ENCODE measurements at regions not wholly inside any gene's neighbourhood (a gene's known extent, or its start where the extent isn't known, plus 50 kb on each side); places are given as distances from the start of the nearest gene placed in this dataset.

GRCh38 chr7:34312624-34313023 is 345.4 kb upstream of the NPSR1 start:
- peaks cover 17% of the 10 kb centered on the region for H3K9me3 ChIP-seq (ENCODE audit: insufficient read depth, low read depth, low read length)
- no peak overlapping the region for H3K4me3 ChIP-seq (ENCODE audit: low read length)
- H3K4me1 ChIP-seq (ENCODE audit: insufficient read depth, low read length), result no peaks in the 10 kb centered on the region
- H3K9ac ChIP-seq (ENCODE audit: low read depth, low read length), result no peak overlapping the region
- no peak overlapping the region for H3K27ac ChIP-seq (ENCODE audit: low read length)
- H3K36me3 ChIP-seq (ENCODE audit: insufficient read depth, low read depth, low read length), result no peaks in the 10 kb centered on the region
- no peaks in the 10 kb centered on the region for H3K27me3 ChIP-seq (ENCODE audit: insufficient read depth, low read length)

GRCh38 chr7:34313289-34313688 is 344.7 kb upstream of the NPSR1 start:
- no peaks in the 10 kb centered on the region for H3K36me3 ChIP-seq (ENCODE audit: insufficient read depth, low read depth, low read length)
- H3K9ac ChIP-seq (ENCODE audit: low read depth, low read length), result no peak overlapping the region
- H3K4me1 ChIP-seq (ENCODE audit: insufficient read depth, low read length), result no peaks in the 10 kb centered on the region
- no peak overlapping the region for H3K4me3 ChIP-seq (ENCODE audit: low read length)
- H3K27me3 ChIP-seq (ENCODE audit: insufficient read depth, low read length), result no peaks in the 10 kb centered on the region
- H3K9me3 ChIP-seq (ENCODE audit: insufficient read depth, low read depth, low read length), result peaks cover 17% of the 10 kb centered on the region
- H3K27ac ChIP-seq (ENCODE audit: low read length), result no peak overlapping the region

GRCh38 chr7:34315032-34315431 is 343.0 kb upstream of the NPSR1 start:
- no peak overlapping the region for H3K27ac ChIP-seq (ENCODE audit: low read length)
- H3K27me3 ChIP-seq (ENCODE audit: insufficient read depth, low read length), result no peaks in the 10 kb centered on the region
- H3K36me3 ChIP-seq (ENCODE audit: insufficient read depth, low read depth, low read length), result no peaks in the 10 kb centered on the region
- peaks cover 17% of the 10 kb centered on the region for H3K9me3 ChIP-seq (ENCODE audit: insufficient read depth, low read depth, low read length)
- no peak overlapping the region for H3K9ac ChIP-seq (ENCODE audit: low read depth, low read length)
- no peak overlapping the region for H3K4me3 ChIP-seq (ENCODE audit: low read length)
- no peaks in the 10 kb centered on the region for H3K4me1 ChIP-seq (ENCODE audit: insufficient read depth, low read length)

DNA sequence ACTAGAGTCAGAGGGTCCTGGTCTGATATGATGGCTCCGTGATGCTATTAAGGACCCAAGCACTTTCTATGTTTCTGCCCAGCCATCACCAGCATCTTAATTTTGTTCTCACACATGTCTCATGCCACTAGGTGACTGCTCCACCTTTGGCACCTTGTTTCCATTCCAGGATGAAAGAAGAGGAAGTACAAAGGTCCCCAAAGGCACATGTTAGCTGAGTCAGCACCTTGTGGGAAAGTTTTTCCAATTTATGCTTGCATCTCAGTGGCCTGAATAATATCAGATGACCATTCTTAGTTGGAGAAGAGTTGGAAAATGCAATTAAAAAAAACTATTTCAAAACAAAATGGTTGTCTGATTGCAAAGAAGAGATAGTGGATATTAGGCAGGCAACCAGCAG is 341.0 kb upstream of the NPSR1 start:
- no peaks in the 10 kb centered on the region for H3K27me3 ChIP-seq (ENCODE audit: insufficient read depth, low read length)
- no peaks in the 10 kb centered on the region for H3K36me3 ChIP-seq (ENCODE audit: insufficient read depth, low read depth, low read length)
- H3K9me3 ChIP-seq (ENCODE audit: insufficient read depth, low read depth, low read length), result peaks cover 14% of the 10 kb centered on the region
- no peak overlapping the region for H3K4me3 ChIP-seq (ENCODE audit: low read length)
- H3K4me1 ChIP-seq (ENCODE audit: insufficient read depth, low read length), result no peaks in the 10 kb centered on the region
- H3K9ac ChIP-seq (ENCODE audit: low read depth, low read length), result no peak overlapping the region
- no peak overlapping the region for H3K27ac ChIP-seq (ENCODE audit: low read length)

DNA sequence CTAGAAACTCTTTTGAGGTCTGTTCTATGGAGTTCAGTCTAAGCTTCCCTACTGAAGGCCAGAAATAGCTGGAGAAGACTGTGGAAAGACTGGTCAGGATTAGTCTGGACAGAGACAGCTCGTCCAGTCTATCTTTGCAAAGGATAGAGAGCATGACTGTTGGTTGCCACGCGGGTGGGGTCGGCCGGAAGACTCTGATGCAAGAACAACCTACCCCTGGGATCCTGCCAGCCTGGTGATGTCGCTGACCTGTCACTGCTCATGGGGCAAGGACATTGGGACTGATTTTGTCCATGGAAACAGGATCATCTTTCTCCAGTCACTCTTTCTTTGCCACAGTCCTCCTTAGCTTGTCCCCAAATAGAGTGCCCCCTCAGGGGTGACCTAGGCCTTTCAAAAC is 337.6 kb upstream of the NPSR1 start:
- Histone ChIP-seq H3K9ac (ENCODE audit: low read depth, low read length) (no peak overlapping the region), H3K4me3 (ENCODE audit: low read length) (no peak overlapping the region), H3K9me3 (ENCODE audit: insufficient read depth, low read depth, low read length) (no peaks in the 10 kb centered on the region), H3K27me3 (ENCODE audit: insufficient read depth, low read length) (no peaks in the 10 kb centered on the region), H3K4me1 (ENCODE audit: insufficient read depth, low read length) (no peaks in the 10 kb centered on the region), H3K27ac (ENCODE audit: low read length) (no peak overlapping the region), H3K36me3 (ENCODE audit: insufficient read depth, low read depth, low read length) (no peaks in the 10 kb centered on the region)

- Histone ChIP-seq H3K27ac (ENCODE audit: low read length) (no peak overlapping the region), H3K27me3 (ENCODE audit: insufficient read depth, low read length) (no peaks in the 10 kb centered on the region), H3K36me3 (ENCODE audit: insufficient read depth, low read depth, low read length) (no peaks in the 10 kb centered on the region), H3K4me1 (ENCODE audit: insufficient read depth, low read length) (no peaks in the 10 kb centered on the region), H3K9me3 (ENCODE audit: insufficient read depth, low read depth, low read length) (no peaks in the 10 kb centered on the region), H3K9ac (ENCODE audit: low read depth, low read length) (no peak overlapping the region; the same call in 1 of the 2 replicates), H3K4me3 (ENCODE audit: low read length) (peak overlapping the region; percentile 64)
Measured at GRCh38 chr7:34320926-34321661, 336.9 kb upstream of the NPSR1 start.

DNA sequence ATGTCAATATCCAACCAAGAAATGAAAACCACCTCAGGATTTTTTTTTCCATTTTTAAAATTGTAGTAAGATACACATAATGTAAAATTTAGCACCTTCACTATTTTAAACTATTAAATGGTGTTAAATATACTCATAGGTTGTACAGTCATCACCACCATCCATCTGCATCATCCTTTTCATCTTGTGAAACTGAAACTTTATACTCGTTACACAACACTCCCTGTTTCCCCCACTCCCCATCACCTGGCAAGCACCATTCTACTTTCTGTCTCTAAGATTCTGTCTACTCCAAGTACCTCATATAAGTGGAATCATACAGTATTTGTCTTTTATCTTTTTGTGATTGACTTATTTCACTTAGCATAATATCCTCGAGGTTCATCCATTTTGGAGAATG is 335.2 kb upstream of the NPSR1 start:
- Histone ChIP-seq H3K9me3 (ENCODE audit: insufficient read depth, low read depth, low read length) (no peaks in the 10 kb centered on the region), H3K9ac (ENCODE audit: low read depth, low read length) (no peak overlapping the region), H3K27ac (ENCODE audit: low read length) (no peak overlapping the region), H3K36me3 (ENCODE audit: insufficient read depth, low read depth, low read length) (no peaks in the 10 kb centered on the region), H3K27me3 (ENCODE audit: insufficient read depth, low read length) (no peaks in the 10 kb centered on the region), H3K4me3 (ENCODE audit: low read length) (no peak overlapping the region), H3K4me1 (ENCODE audit: insufficient read depth, low read length) (no peaks in the 10 kb centered on the region)

- Histone ChIP-seq H3K27me3 (ENCODE audit: insufficient read depth, low read length) (no peaks in the 10 kb centered on the region), H3K4me3 (ENCODE audit: low read length) (no peak overlapping the region), H3K4me1 (ENCODE audit: insufficient read depth, low read length) (no peaks in the 10 kb centered on the region; the same call in 1 of the 2 replicates), H3K9ac (ENCODE audit: low read depth, low read length) (no peak overlapping the region), H3K9me3 (ENCODE audit: insufficient read depth, low read depth, low read length) (no peaks in the 10 kb centered on the region), H3K36me3 (ENCODE audit: insufficient read depth, low read depth, low read length) (no peaks in the 10 kb centered on the region), H3K27ac (ENCODE audit: low read length) (no peak overlapping the region)
Measured at GRCh38 chr7:34327681-34328080, 330.3 kb upstream of the NPSR1 start.

DNA sequence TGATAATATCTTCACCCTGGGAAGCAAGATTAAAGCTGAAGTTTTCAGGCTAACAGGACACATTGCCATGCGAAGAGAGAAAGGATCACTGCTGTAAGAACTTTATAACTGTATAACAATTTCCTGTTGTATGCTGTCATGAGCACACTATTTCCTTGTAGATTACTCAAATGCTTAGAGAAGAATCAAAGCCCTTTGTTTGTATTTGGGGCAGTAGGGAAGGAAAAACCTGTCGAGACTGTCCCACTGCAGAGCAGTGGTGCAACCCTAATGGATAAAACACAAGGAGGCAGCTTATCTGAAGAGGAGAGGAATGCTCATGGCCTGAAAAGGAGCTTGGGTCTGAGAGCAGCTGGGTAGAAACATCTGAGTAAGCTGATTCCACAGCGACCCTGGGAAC is 327.7 kb upstream of the NPSR1 start:
- Histone ChIP-seq H3K4me3 (ENCODE audit: low read length) (no peak overlapping the region), H3K27me3 (ENCODE audit: insufficient read depth, low read length) (no peaks in the 10 kb centered on the region), H3K4me1 (ENCODE audit: insufficient read depth, low read length) (no peaks in the 10 kb centered on the region; the same call in 1 of the 2 replicates)

GRCh38 chr7:34331102-34331501 is 326.9 kb upstream of the NPSR1 start:
- no peak overlapping the region for H3K4me3 ChIP-seq (ENCODE audit: low read length)
- no peak overlapping the region for H3K27ac ChIP-seq (ENCODE audit: low read length)
- H3K9ac ChIP-seq (ENCODE audit: low read depth, low read length), result no peak overlapping the region
- no peaks in the 10 kb centered on the region for H3K36me3 ChIP-seq (ENCODE audit: insufficient read depth, low read depth, low read length)
- no peaks in the 10 kb centered on the region; the same call in 1 of the 2 replicates for H3K4me1 ChIP-seq (ENCODE audit: insufficient read depth, low read length)
- no peaks in the 10 kb centered on the region for H3K9me3 ChIP-seq (ENCODE audit: insufficient read depth, low read depth, low read length)
- H3K27me3 ChIP-seq (ENCODE audit: insufficient read depth, low read length), result no peaks in the 10 kb centered on the region

More for the DNA sequence above, 327.7 kb upstream of the NPSR1 start:
- Histone ChIP-seq H3K9me3 (ENCODE audit: insufficient read depth, low read depth, low read length) (no peaks in the 10 kb centered on the region), H3K36me3 (ENCODE audit: insufficient read depth, low read depth, low read length) (no peaks in the 10 kb centered on the region), H3K27ac (ENCODE audit: low read length) (no peak overlapping the region), H3K9ac (ENCODE audit: low read depth, low read length) (no peak overlapping the region)

GRCh38 chr7:34332006-34332405 is 326.0 kb upstream of the NPSR1 start:
- H3K4me1 ChIP-seq (ENCODE audit: insufficient read depth, low read length), result no peaks in the 10 kb centered on the region; the same call in 1 of the 2 replicates
- no peaks in the 10 kb centered on the region for H3K27me3 ChIP-seq (ENCODE audit: insufficient read depth, low read length)
- no peaks in the 10 kb centered on the region for H3K36me3 ChIP-seq (ENCODE audit: insufficient read depth, low read depth, low read length)
- H3K9me3 ChIP-seq (ENCODE audit: insufficient read depth, low read depth, low read length), result no peaks in the 10 kb centered on the region
- no peak overlapping the region for H3K27ac ChIP-seq (ENCODE audit: low read length)
- no peak overlapping the region for H3K4me3 ChIP-seq (ENCODE audit: low read length)
- no peak overlapping the region for H3K9ac ChIP-seq (ENCODE audit: low read depth, low read length)

DNA sequence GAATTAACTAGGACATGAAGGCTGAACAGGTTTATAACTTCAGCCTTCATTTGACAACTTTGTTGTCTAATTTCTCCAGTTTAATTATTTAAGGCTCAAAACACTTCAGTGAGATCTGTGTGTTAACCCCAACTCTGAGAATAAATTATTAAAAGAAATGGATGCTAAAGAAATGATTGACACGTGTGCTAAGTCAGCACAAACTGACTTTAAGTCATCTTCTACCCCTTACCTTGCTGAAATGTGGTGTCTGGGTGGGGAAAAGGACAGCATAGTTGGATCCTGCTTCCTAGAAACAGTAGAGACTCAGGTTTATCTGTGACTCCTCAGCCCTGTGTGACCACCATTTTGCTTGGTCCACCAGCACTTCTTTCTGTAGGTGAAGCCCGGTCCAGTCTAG is 324.8 kb upstream of the NPSR1 start:
- H3K9me3 ChIP-seq (ENCODE audit: insufficient read depth, low read depth, low read length), result no peaks in the 10 kb centered on the region
- H3K4me3 ChIP-seq (ENCODE audit: low read length), result no peak overlapping the region
- H3K4me1 ChIP-seq (ENCODE audit: insufficient read depth, low read length), result no peaks in the 10 kb centered on the region; the same call in 1 of the 2 replicates
- no peaks in the 10 kb centered on the region for H3K27me3 ChIP-seq (ENCODE audit: insufficient read depth, low read length)
- no peaks in the 10 kb centered on the region for H3K36me3 ChIP-seq (ENCODE audit: insufficient read depth, low read depth, low read length)
- H3K27ac ChIP-seq (ENCODE audit: low read length), result no peak overlapping the region
- H3K9ac ChIP-seq (ENCODE audit: low read depth, low read length), result no peak overlapping the region

All from iPS-20b (cell line).